Thyroid gland (tissue), 4 donors: ENCODE measurements at regions not wholly inside any gene's neighbourhood (a gene's known extent, or its start where the extent isn't known, plus 50 kb on each side); places are given as distances from the start of the nearest gene placed in this dataset.

Source experiments
- DNase-seq, 2 donors: peaks; one replicate each; pipeline ENCODE4 v3.0.0-alpha.2; 2019
- H3K27ac ChIP-seq, 3 donors: fragments of 200-600 bp; sonication (generic); 1 replicate in 2 of 3; 2 replicates in 1 of 3; pipeline ENCODE4 v1.5.1; 2016 to 2019; ENCODE audit warnings: mild to moderate bottlenecking in 1 of 3, moderate library complexity in 1 of 3
- H3K27me3 ChIP-seq: fragments of 200-600 bp; sonication (generic); one replicate; pipeline ENCODE4 v1.5.1; 2019
- H3K36me3 ChIP-seq, 2 donors: fragments of 200-600 bp; sonication (generic); one replicate each; pipeline ENCODE4 v1.5.1; 2016 to 2019
- H3K4me1 ChIP-seq, 2 donors: fragments of 200-600 bp; sonication (generic); one replicate each; pipeline ENCODE4 v1.5.1; 2017 to 2019
- H3K4me3 ChIP-seq, 3 donors: fragments of 200-600 bp; sonication (generic); replicated peaks in 1 of 3; 1 replicate in 2 of 3; 2 replicates in 1 of 3; pipeline ENCODE4 v1.5.1; 2016; ENCODE audit warnings: mild to moderate bottlenecking in 1 of 3
- H3K9me3 ChIP-seq: fragments of 200-600 bp; sonication (generic); one replicate; pipeline ENCODE4 v1.5.1; 2017
- POLR2A ChIP-seq, 2 donors: fragments of 450-650 bp; IDR thresholded peaks; one replicate each; pipeline ENCODE4 v1.6.1; 2017; ENCODE audit warnings: antibody characterized with exemption in 2 of 2, mild to moderate bottlenecking in 2 of 2, moderate library complexity in 1 of 2
- WGBS, 2 donors: methylation state at CpG; one replicate each; pipeline ENCODE4 v1.1.5; 2017; 5-methylcytosine and 5-hydroxymethylcytosine counted together
- intact Hi-C: fragments of 100-400 bp; cut with DNase I; formaldehyde crosslinking; loops from one replicate; pipeline ENCODE4 v1.15.1; 2023
- TF ChIP-seq, protein P1 (sequence below), 6 experiments: fragments of 200-600 bp in 3 of 6; fragments of 450-650 bp in 3 of 6; sonication (generic) in 3 of 6; IDR thresholded peaks; one replicate each; pipeline ENCODE4 v1.5.1; 2016 to 2019; ENCODE audit warnings: antibody characterized with exemption in 6 of 6, mild to moderate bottlenecking in 2 of 6, inconsistent platforms in 1 of 6, moderate library complexity in 1 of 6

- no peaks in the 10 kb centered on the region for H3K27me3 ChIP-seq
- H3K36me3 ChIP-seq: no peaks in the 10 kb centered on the region
Measured at GRCh38 chr18:72171596-72171995, 372.5 kb downstream of the CBLN2 start.

GRCh38 chr18:72161691-72162090 is 382.5 kb downstream of the CBLN2 start:
- H3K4me3 ChIP-seq: no peak overlapping the region
- H3K36me3 ChIP-seq: no peaks in the 10 kb centered on the region
- no peak for TF ChIP-seq POLR2A (IDR thresholded peaks at IDR 0.05)
- TF ChIP-seq, protein P1, sequence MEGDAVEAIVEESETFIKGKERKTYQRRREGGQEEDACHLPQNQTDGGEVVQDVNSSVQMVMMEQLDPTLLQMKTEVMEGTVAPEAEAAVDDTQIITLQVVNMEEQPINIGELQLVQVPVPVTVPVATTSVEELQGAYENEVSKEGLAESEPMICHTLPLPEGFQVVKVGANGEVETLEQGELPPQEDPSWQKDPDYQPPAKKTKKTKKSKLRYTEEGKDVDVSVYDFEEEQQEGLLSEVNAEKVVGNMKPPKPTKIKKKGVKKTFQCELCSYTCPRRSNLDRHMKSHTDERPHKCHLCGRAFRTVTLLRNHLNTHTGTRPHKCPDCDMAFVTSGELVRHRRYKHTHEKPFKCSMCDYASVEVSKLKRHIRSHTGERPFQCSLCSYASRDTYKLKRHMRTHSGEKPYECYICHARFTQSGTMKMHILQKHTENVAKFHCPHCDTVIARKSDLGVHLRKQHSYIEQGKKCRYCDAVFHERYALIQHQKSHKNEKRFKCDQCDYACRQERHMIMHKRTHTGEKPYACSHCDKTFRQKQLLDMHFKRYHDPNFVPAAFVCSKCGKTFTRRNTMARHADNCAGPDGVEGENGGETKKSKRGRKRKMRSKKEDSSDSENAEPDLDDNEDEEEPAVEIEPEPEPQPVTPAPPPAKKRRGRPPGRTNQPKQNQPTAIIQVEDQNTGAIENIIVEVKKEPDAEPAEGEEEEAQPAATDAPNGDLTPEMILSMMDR (IDR thresholded peaks at IDR 0.05): no peak
- H3K4me1 ChIP-seq: no peaks in the 10 kb centered on the region
- H3K27ac ChIP-seq: no peak overlapping the region
- H3K9me3 ChIP-seq: no peaks in the 10 kb centered on the region
- intact Hi-C loops: no loop called here
- H3K27me3 ChIP-seq: no peaks in the 10 kb centered on the region
- WGBS, 2 donors: 45 to 50% methylated on average over 1 of the region's 1 CpG
- no peak for DNase-seq

More at GRCh38 chr18:72171596-72171995, 372.5 kb downstream of the CBLN2 start:
- 51 to 62% methylated on average over 2 of the region's 2 CpGs for WGBS, 2 donors
- DNase-seq: no peak
- Histone ChIP-seq H3K9me3 (no peaks in the 10 kb centered on the region), H3K4me3 (no peak overlapping the region), H3K4me1 (no peaks in the 10 kb centered on the region), H3K27ac (no peak overlapping the region)
- intact Hi-C loops: no loop called here
- TF ChIP-seq POLR2A (IDR thresholded peaks at IDR 0.05): no peak
- TF ChIP-seq, protein P1 (IDR thresholded peaks at IDR 0.05): no peak

GRCh38 chr18:72160510-72161445 is 383.4 kb downstream of the CBLN2 start:
- DNase-seq: no peak
- no peaks in the 10 kb centered on the region for H3K9me3 ChIP-seq
- H3K4me3 ChIP-seq: no peak overlapping the region
- no peaks in the 10 kb centered on the region for H3K36me3 ChIP-seq
- intact Hi-C loops: no loop called here
- H3K4me1 ChIP-seq: no peaks in the 10 kb centered on the region
- TF ChIP-seq, protein P1 (IDR thresholded peaks at IDR 0.05): no peak
- no peak for TF ChIP-seq POLR2A (IDR thresholded peaks at IDR 0.05)
- H3K27me3 ChIP-seq: no peaks in the 10 kb centered on the region
- no peak overlapping the region for H3K27ac ChIP-seq
- 34 to 37% methylated on average over 5 of the region's 5 CpGs for WGBS, 2 donors

DNA sequence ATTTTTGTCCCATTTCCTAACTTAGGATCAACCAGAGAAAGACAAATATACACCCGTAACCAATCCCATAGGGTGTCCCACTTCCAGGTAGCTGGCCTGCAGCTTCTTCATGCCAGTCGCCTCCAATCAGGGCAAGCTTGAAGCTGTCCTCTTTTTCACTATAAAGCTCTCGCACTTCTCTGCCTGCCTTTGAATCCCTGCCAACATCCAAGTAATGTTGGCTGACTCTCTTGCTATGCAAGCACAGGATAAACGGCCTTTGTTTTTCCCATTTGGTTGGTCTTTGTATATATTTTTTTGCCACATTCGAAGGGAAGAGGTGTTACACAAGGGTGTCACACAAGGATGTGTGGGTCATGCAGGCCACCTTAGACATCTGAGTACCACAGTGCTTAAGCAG is 388.8 kb downstream of the CBLN2 start:
- Histone ChIP-seq H3K4me3 (no peak overlapping the region), H3K27me3 (no peaks in the 10 kb centered on the region), H3K4me1 (no peaks in the 10 kb centered on the region), H3K36me3 (no peaks in the 10 kb centered on the region), H3K27ac (no peak overlapping the region), H3K9me3 (no peaks in the 10 kb centered on the region)
- intact Hi-C loops: no loop called here
- WGBS, 2 donors: 24 to 28% methylated on average over 5 of the region's 5 CpGs
- TF ChIP-seq, protein P1 (IDR thresholded peaks at IDR 0.05): no peak
- no peak for TF ChIP-seq POLR2A (IDR thresholded peaks at IDR 0.05)
- peak; percentile 3 to 14 for DNase-seq

- no peak for TF ChIP-seq POLR2A (IDR thresholded peaks at IDR 0.05)
- TF ChIP-seq, protein P1 (IDR thresholded peaks at IDR 0.05): no peak
- H3K27me3 ChIP-seq: no peaks in the 10 kb centered on the region
- H3K4me1 ChIP-seq: no peaks in the 10 kb centered on the region
- 79 to 84% methylated on average over 2 of the region's 2 CpGs for WGBS, 2 donors
- no peak for DNase-seq
- no peak overlapping the region for H3K4me3 ChIP-seq
- intact Hi-C loops: no loop called here
- no peaks in the 10 kb centered on the region for H3K36me3 ChIP-seq
- H3K9me3 ChIP-seq: no peaks in the 10 kb centered on the region
- H3K27ac ChIP-seq: no peak overlapping the region
Measured at GRCh38 chr18:72154926-72155325, 389.2 kb downstream of the CBLN2 start.
